ENCODE measurements at regions not wholly inside any gene's neighbourhood (a gene's known extent, or its start where the extent isn't known, plus 50 kb on each side); places are given as distances from the start of the nearest gene placed in this dataset.

GRCh38 chr3:176969066-176969465 lies 228.2 kb downstream of the TBL1XR1 start:
- DNase-seq = no peak

- DNase-seq = no peak
These were observed 228.7 kb downstream of the TBL1XR1 start for GRCh38 chr3:176968631-176969030.

GRCh38 chr3:176967522-176967921 lies 229.8 kb downstream of the TBL1XR1 start:
- no peak for DNase-seq

- DNase-seq = no peak
These were observed 232.6 kb downstream of the TBL1XR1 start for GRCh38 chr3:176964661-176965060.

GRCh38 chr3:176961916-176962315 lies 235.4 kb downstream of the TBL1XR1 start:
- no peak for DNase-seq

GRCh38 chr3:176959867-176960266 lies 237.4 kb downstream of the TBL1XR1 start:
- DNase-seq = no peak

- no peak for DNase-seq
These were observed 238.7 kb downstream of the TBL1XR1 start for GRCh38 chr3:176958560-176958959.

GRCh38 chr3:176954517-176954916 lies 242.8 kb downstream of the TBL1XR1 start:
- no peak for DNase-seq

GRCh38 chr3:176953106-176954060 lies 243.9 kb downstream of the TBL1XR1 start:
- no peak for DNase-seq

- DNase-seq = no peak
These were observed 245.5 kb downstream of the TBL1XR1 start for GRCh38 chr3:176951586-176952292.

- DNase-seq = no peak
These were observed 246.1 kb downstream of the TBL1XR1 start for GRCh38 chr3:176951144-176951543.

GRCh38 chr3:176950743-176951142 lies 246.5 kb downstream of the TBL1XR1 start:
- no peak for DNase-seq

- no peak for DNase-seq
These were observed 249.1 kb downstream of the TBL1XR1 start for GRCh38 chr3:176948151-176948550.

- DNase-seq = no peak
These were observed 251.1 kb downstream of the TBL1XR1 start for GRCh38 chr3:176946202-176946601.

GRCh38 chr3:176942305-176942704 lies 255.0 kb downstream of the TBL1XR1 start:
- no peak for DNase-seq

GRCh38 chr3:176941689-176942088 lies 255.6 kb downstream of the TBL1XR1 start:
- no peak for DNase-seq

- no peak for DNase-seq
These were observed 258.1 kb downstream of the TBL1XR1 start for GRCh38 chr3:176939022-176939817.

GRCh38 chr3:176937994-176938393 lies 259.3 kb downstream of the TBL1XR1 start:
- DNase-seq = no peak

- no peak for DNase-seq
These were observed 259.7 kb downstream of the TBL1XR1 start for GRCh38 chr3:176937541-176937940.

- no peak for DNase-seq
These were observed 261.9 kb downstream of the TBL1XR1 start for GRCh38 chr3:176935194-176935888.

GRCh38 chr3:176934698-176935097 lies 262.6 kb downstream of the TBL1XR1 start:
- no peak for DNase-seq

- DNase-seq = no peak
These were observed 263.6 kb downstream of the TBL1XR1 start for GRCh38 chr3:176933704-176934103.
